ENCODE measurements at regions not wholly inside any gene's neighbourhood (a gene's known extent, or its start where the extent isn't known, plus 50 kb on each side); places are given as distances from the start of the nearest gene placed in this dataset.

- no peaks in the 10 kb centered on the region for H3K27me3 ChIP-seq (replicated peaks; ENCODE audit: insufficient read depth)
- DNase-seq (ENCODE audit: low spot score) (no peak), ATAC-seq (ENCODE audit: insufficient number of reproducible peaks, low FRiP score, low read depth) (no peak)
- no peak overlapping the region for H3K27ac ChIP-seq
- no peaks in the 10 kb centered on the region for H3K36me3 ChIP-seq
- H3K4me3 ChIP-seq, result no peak overlapping the region
- no peaks in the 10 kb centered on the region for H3K4me1 ChIP-seq (ENCODE audit: control insufficient read depth in 1 of 2, low read depth in 2 of 2)
- no peaks in the 10 kb centered on the region for H3K9me3 ChIP-seq
- no peak for TF ChIP-seq CTCF (IDR thresholded peaks at IDR 0.05)
Measured at GRCh38 chr3:82202269-82202668, 440.8 kb upstream of the GBE1 start.

- TF ChIP-seq CTCF (IDR thresholded peaks at IDR 0.05), result no peak
- no peaks in the 10 kb centered on the region for H3K4me1 ChIP-seq (ENCODE audit: control insufficient read depth in 1 of 2, low read depth in 2 of 2)
- DNase-seq (ENCODE audit: low spot score), result no peak
- ATAC-seq (ENCODE audit: insufficient number of reproducible peaks, low FRiP score, low read depth), result no peak
- no peaks in the 10 kb centered on the region for H3K36me3 ChIP-seq
- H3K9me3 ChIP-seq, result no peaks in the 10 kb centered on the region
- no peak overlapping the region for H3K27ac ChIP-seq
- H3K27me3 ChIP-seq (replicated peaks; ENCODE audit: insufficient read depth), result no peaks in the 10 kb centered on the region
- no peak overlapping the region for H3K4me3 ChIP-seq
Measured at GRCh38 chr3:82201316-82201715, 439.9 kb upstream of the GBE1 start.

GRCh38 chr3:82198009-82198408, 436.6 kb upstream of the GBE1 start:
- ATAC-seq (ENCODE audit: insufficient number of reproducible peaks, low FRiP score, low read depth) (no peak), DNase-seq (ENCODE audit: low spot score) (no peak)
- Histone ChIP-seq H3K4me3 (no peak overlapping the region), H3K9me3 (no peaks in the 10 kb centered on the region), H3K27me3 (replicated peaks; ENCODE audit: insufficient read depth) (no peaks in the 10 kb centered on the region), H3K27ac (no peak overlapping the region), H3K36me3 (no peaks in the 10 kb centered on the region), H3K4me1 (ENCODE audit: control insufficient read depth in 1 of 2, low read depth in 2 of 2) (no peaks in the 10 kb centered on the region)
- no peak for TF ChIP-seq CTCF (IDR thresholded peaks at IDR 0.05)

- H3K4me3 ChIP-seq, result no peak overlapping the region
- no peaks in the 10 kb centered on the region for H3K36me3 ChIP-seq
- no peak overlapping the region for H3K27ac ChIP-seq
- H3K27me3 ChIP-seq (replicated peaks; ENCODE audit: insufficient read depth), result no peaks in the 10 kb centered on the region
- H3K9me3 ChIP-seq, result no peaks in the 10 kb centered on the region
- TF ChIP-seq CTCF (IDR thresholded peaks at IDR 0.05), result no peak
- ATAC-seq (ENCODE audit: insufficient number of reproducible peaks, low FRiP score, low read depth), result no peak
- no peak for DNase-seq (ENCODE audit: low spot score)
- H3K4me1 ChIP-seq (ENCODE audit: control insufficient read depth in 1 of 2, low read depth in 2 of 2), result no peaks in the 10 kb centered on the region
Measured at GRCh38 chr3:82196645-82197044, 435.2 kb upstream of the GBE1 start.

GRCh38 chr3:82194870-82195269, 433.4 kb upstream of the GBE1 start:
- ATAC-seq (ENCODE audit: insufficient number of reproducible peaks, low FRiP score, low read depth), result no peak
- H3K9me3 ChIP-seq, result no peaks in the 10 kb centered on the region
- TF ChIP-seq CTCF (IDR thresholded peaks at IDR 0.05), result no peak
- no peak overlapping the region for H3K4me3 ChIP-seq
- no peaks in the 10 kb centered on the region for H3K36me3 ChIP-seq
- H3K27me3 ChIP-seq (replicated peaks; ENCODE audit: insufficient read depth), result no peaks in the 10 kb centered on the region
- H3K27ac ChIP-seq, result no peak overlapping the region
- DNase-seq (ENCODE audit: low spot score), result no peak
- no peaks in the 10 kb centered on the region for H3K4me1 ChIP-seq (ENCODE audit: control insufficient read depth in 1 of 2, low read depth in 2 of 2)

Measured in thoracic aorta (tissue), 2 donors.